ENCODE measurements at regions not wholly inside any gene's neighbourhood (a gene's known extent, or its start where the extent isn't known, plus 50 kb on each side); places are given as distances from the start of the nearest gene placed in this dataset.

DNA sequence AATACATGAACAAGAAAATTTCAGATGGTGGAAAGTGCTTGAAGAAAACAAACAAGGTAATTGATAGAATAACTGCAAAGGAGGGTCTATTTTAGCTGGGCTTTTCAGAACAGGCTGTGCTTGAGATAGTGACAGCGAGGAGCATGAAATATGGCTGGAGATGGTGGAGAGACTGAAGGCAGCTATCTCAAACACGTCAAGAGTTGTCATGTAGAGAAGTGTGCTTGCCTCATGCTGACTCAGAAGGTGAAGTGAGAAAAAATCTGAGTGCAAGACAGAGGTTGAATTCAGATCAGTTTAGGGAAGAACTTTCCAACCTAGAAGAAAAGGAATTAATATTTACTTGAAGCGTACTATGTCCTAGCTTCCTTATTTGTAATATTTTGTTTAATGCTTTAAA is 115.5 kb upstream of the RANBP3L start:
- no peak for TF ChIP-seq CTCF (IDR thresholded peaks at IDR 0.05)
- TF ChIP-seq SIN3A (IDR thresholded peaks at IDR 0.05; ENCODE audit: borderline replicate concordance, insufficient read depth, low read depth, low read length) = no peak
- no peak for TF ChIP-seq POLR2AphosphoS5 (IDR thresholded peaks at IDR 0.05; ENCODE audit: low read depth, low read length)
- TF ChIP-seq REST (IDR thresholded peaks at IDR 0.05; ENCODE audit: insufficient read depth in 1 of 2, low read depth in 2 of 2, low read length in 1 of 2) = no peak

All from Panc1 (cell line).